IMR-90 (cell line): ENCODE measurements at regions not wholly inside any gene's neighbourhood (a gene's known extent, or its start where the extent isn't known, plus 50 kb on each side); places are given as distances from the start of the nearest gene placed in this dataset.

ENCODE experiments used
- ATAC-seq: fragments of 200-7000 bp; cut with Tn5 transposase; 2 replicates; pipeline ENCODE4 v1.9.1; 2020; ENCODE audit warnings: low read depth, mild to moderate bottlenecking, moderate library complexity
- BruUV-seq: library from RNA; stranded (reverse); fragments of 400-500 nt; replicated peaks from 2 replicates; lab custom pipeline; 2021; lab: Mats Ljungman, UMichigan
- CTCF ChIA-PET: fragments of 300-600 bp; formaldehyde crosslinking; extraction: SDS; loops from one replicate; lab custom pipeline; 2021; ENCODE audit warnings: antibody characterized with exemption; lab: Yijun Ruan, JAX
- POLR2A ChIA-PET: fragments of 300-600 bp; sonication (Branson Sonifier 250); formaldehyde crosslinking; loops from one replicate; lab custom pipeline; 2022; ENCODE audit warnings: antibody characterized with exemption; ENCODE audit not compliant: unreplicated experiment; lab: Charles Lee
- DNase-seq: peaks from one replicate; pipeline ENCODE4 v3.0.0; 2013
- H2AFZ ChIP-seq: replicated peaks from 2 replicates; pipeline ENCODE3; 2013; ENCODE audit warnings: low read length, mild to moderate bottlenecking; ENCODE audit not compliant: poor library complexity
- H2AK5ac ChIP-seq: 2 replicates; pipeline ENCODE4 v1.6.1; 2013; ENCODE audit warnings: low read depth, low read length, inconsistent platforms
- H2AK9ac ChIP-seq: replicated peaks from 2 replicates; pipeline ENCODE3; 2013; ENCODE audit warnings: mild to moderate bottlenecking, low read depth, low read length, moderate library complexity; ENCODE audit not compliant: poor library complexity
- H2BK120ac ChIP-seq: 2 replicates; pipeline ENCODE4 v1.6.1; 2013; ENCODE audit warnings: low read depth, low read length, inconsistent platforms
- H2BK15ac ChIP-seq: 3 replicates; pipeline ENCODE4 v1.6.1; 2013; ENCODE audit warnings: low read depth, low read length, inconsistent platforms
- H2BK20ac ChIP-seq: 2 replicates; pipeline ENCODE4 v1.6.1; 2013; ENCODE audit warnings: low read depth, mild to moderate bottlenecking, inconsistent platforms, low read length, moderate library complexity
- H2BK5ac ChIP-seq: 2 replicates; pipeline ENCODE4 v1.6.1; 2013; ENCODE audit warnings: mild to moderate bottlenecking, low read depth, low read length, inconsistent platforms; ENCODE audit not compliant: poor library complexity, severe bottlenecking
- H3K14ac ChIP-seq: replicated peaks from 2 replicates; pipeline ENCODE4 v1.6.1; 2013; ENCODE audit warnings: low read depth, low read length, inconsistent platforms
- H3K18ac ChIP-seq: 2 replicates; pipeline ENCODE4 v1.6.1; 2013; ENCODE audit warnings: low read depth, low read length, control low read depth
- H3K23ac ChIP-seq: 2 replicates; pipeline ENCODE4 v1.6.1; 2013; ENCODE audit warnings: low read depth, low read length, inconsistent platforms
- H3K27ac ChIP-seq: 2 replicates; pipeline ENCODE4 v1.5.1; 2013; ENCODE audit warnings: mild to moderate bottlenecking, control low read depth, low read length; ENCODE audit not compliant: insufficient read depth
- H3K27me3 ChIP-seq: 2 replicates; pipeline ENCODE4 v1.6.1; 2013; ENCODE audit warnings: low read length; ENCODE audit not compliant: control insufficient read depth, insufficient read depth
- H3K36me3 ChIP-seq: 2 replicates; pipeline ENCODE4 v1.6.1; 2013; ENCODE audit warnings: low read length, mixed read lengths; ENCODE audit not compliant: control insufficient read depth, insufficient read depth
- H3K4ac ChIP-seq: 2 replicates; pipeline ENCODE4 v1.6.1; 2013; ENCODE audit warnings: low read depth, low read length, inconsistent platforms
- H3K4me1 ChIP-seq: 2 replicates; pipeline ENCODE4 v1.6.1; 2013; ENCODE audit warnings: low read length, mixed read lengths; ENCODE audit not compliant: control insufficient read depth, insufficient read depth
- H3K4me2 ChIP-seq: 2 replicates; pipeline ENCODE4 v1.6.1; 2013; ENCODE audit warnings: low read depth, mild to moderate bottlenecking, control low read depth, low read length, moderate library complexity
- H3K4me3 ChIP-seq: 2 replicates; pipeline ENCODE4 v1.5.1; 2013; ENCODE audit warnings: low read depth, mild to moderate bottlenecking, control low read depth, low read length, moderate library complexity; ENCODE audit not compliant: insufficient read depth
- H3K56ac ChIP-seq: 2 replicates; pipeline ENCODE4 v1.6.1; 2013; ENCODE audit warnings: low read length, inconsistent platforms; ENCODE audit not compliant: insufficient read depth; ENCODE audit errors: extremely low read depth
- H3K79me1 ChIP-seq, 2 experiments: 2 replicates each; pipeline ENCODE4 v1.6.1; 2013; ENCODE audit warnings: low read length in 2 of 2, inconsistent platforms in 1 of 2, low read depth in 1 of 2
- H3K9ac ChIP-seq: 2 replicates; pipeline ENCODE4 v1.6.1; 2013; ENCODE audit warnings: low read depth, low read length, control low read depth
- H3K9me1 ChIP-seq: 2 replicates; pipeline ENCODE4 v1.6.1; 2013; ENCODE audit warnings: low read length, inconsistent platforms; ENCODE audit not compliant: insufficient read depth
- H3K9me3 ChIP-seq: 2 replicates; pipeline ENCODE4 v1.6.1; 2013; ENCODE audit warnings: low read length; ENCODE audit not compliant: control insufficient read depth, insufficient read depth
- H4K20me1 ChIP-seq: 2 replicates; pipeline ENCODE4 v1.6.1; 2013; ENCODE audit warnings: low read length, inconsistent platforms; ENCODE audit not compliant: insufficient read depth
- H4K5ac ChIP-seq: 2 replicates; pipeline ENCODE4 v1.6.1; 2013; ENCODE audit warnings: mild to moderate bottlenecking, low read depth, low read length, control low read depth
- H4K8ac ChIP-seq, 2 experiments: 2 replicates each; pipeline ENCODE4 v1.6.1; 2013; ENCODE audit warnings: low read depth in 2 of 2, low read length in 2 of 2, control low read depth in 1 of 2, inconsistent platforms in 1 of 2
- H4K91ac ChIP-seq: 2 replicates; pipeline ENCODE4 v1.6.1; 2013; ENCODE audit warnings: low read depth, low read length, inconsistent platforms; ENCODE audit not compliant: insufficient read depth
- CEBPB ChIP-seq: IDR thresholded peaks from 2 replicates; pipeline ENCODE4 v1.6.1; 2012; ENCODE audit warnings: low read depth, low read length, improper control_type of control experiment
- FOS ChIP-seq: fragments of 150-350 bp; IDR thresholded peaks from 2 replicates; pipeline ENCODE4 v1.6.1; 2016; ENCODE audit warnings: low read depth, low read length
- RFX5 ChIP-seq: IDR thresholded peaks from 2 replicates; pipeline ENCODE4 v1.8.0; 2012; ENCODE audit warnings: low read depth, mild to moderate bottlenecking, low read length, moderate library complexity
- WGBS, 2 experiments: methylation state at CpG; one replicate each; pipeline versions ENCODE4 v1.1.5 to v1.1.7; 2013; ENCODE audit warnings: missing lambda C conversion rate in 2 of 2; ENCODE audit not compliant: insufficient read length in 1 of 2; ENCODE audit errors: extremely low coverage in 2 of 2; 5-methylcytosine and 5-hydroxymethylcytosine counted together
- dilution Hi-C: fragments of 300-500 bp; cut with HindIII; formaldehyde crosslinking; loops from one replicate; pipeline ENCODE4 v1.14.3; 2018; ENCODE audit warnings: low sequenced_read_pairs; ENCODE audit not compliant: unreplicated experiment
- in situ Hi-C: fragments of 300-500 bp; cut with MboI; formaldehyde crosslinking; loops from 3 replicates; pipeline ENCODE4 v1.14.3; 2019; ENCODE audit warnings: low sequenced_read_pairs, inconsistent platforms, mixed read lengths
- intact Hi-C: fragments of 100-400 bp; cut with micrococcal nuclease; formaldehyde crosslinking; loops from 2 replicates; pipeline ENCODE4 v1.10.0; 2022

DNA sequence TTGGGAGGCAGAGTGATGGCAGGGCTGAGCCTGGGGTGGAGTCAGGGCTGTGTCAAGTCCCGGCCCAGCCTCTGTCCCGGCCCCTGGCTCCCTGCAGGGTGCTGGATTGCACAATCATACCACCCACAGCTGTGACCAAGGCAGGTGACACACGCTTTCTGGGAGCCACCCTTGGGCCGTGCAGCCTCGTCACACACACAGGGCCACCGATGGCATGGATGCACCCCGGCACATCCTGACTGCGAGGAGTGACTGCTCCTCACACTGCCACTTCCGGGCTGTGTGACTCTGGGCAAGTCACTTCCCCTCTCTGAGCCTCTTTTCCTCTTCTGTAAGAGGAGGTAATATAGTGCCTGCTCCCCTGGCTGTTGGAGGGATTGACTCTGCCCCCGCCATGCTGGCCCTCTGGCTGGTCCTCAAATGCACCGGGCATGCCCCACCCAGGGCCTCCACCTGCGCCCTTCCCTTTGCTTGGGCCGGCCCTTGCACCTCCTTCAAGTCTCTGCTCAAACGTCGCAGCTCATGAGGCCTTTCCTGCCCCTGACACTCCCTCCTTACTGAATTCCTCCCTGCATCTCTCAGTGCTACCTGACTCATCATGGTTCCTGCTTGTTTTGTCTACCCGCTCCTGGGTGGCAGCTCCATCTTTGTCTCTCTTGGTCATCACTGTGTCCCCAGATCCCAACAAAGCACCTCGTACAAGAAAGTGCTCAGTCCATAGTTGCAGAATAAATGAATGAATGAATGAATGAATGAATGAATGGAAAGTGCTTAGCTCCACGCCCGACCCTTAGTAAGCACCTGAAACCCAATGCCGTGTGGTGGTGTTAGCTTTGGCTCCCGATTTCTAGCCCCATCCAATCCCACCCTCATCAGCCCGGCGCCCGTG lies 93.5 kb downstream of the CEBPB start:
- H2BK5ac ChIP-seq, result peak overlapping the region; percentile 96
- H3K9me3 ChIP-seq, result no peaks in the 10 kb centered on the region
- peak overlapping the region; percentile 99 for H2BK120ac ChIP-seq
- DNase-seq (peak; percentile 66), ATAC-seq (peak; percentile 10; the same call in 1 of the 2 replicates)
- H3K9ac ChIP-seq, result peak overlapping the region; percentile 62
- peak overlapping the region; percentile 99 for H2BK20ac ChIP-seq
- H3K23ac ChIP-seq, result peak overlapping the region; percentile 69
- H3K4me2 ChIP-seq, result no peak overlapping the region
- H3K27ac ChIP-seq, result peak overlapping the region; percentile 96
- H3K27me3 ChIP-seq, result no peaks in the 10 kb centered on the region
- no TSS peak for BruUV-seq
- peaks cover 40% of the 10 kb centered on the region for H3K9me1 ChIP-seq
- no peak overlapping the region for H3K4me3 ChIP-seq
- H2AK9ac ChIP-seq, result peak overlapping the region; percentile 93
- H4K5ac ChIP-seq, result peak overlapping the region; percentile 94
- peak overlapping the region; percentile 89 for H3K14ac ChIP-seq
- H3K4ac ChIP-seq, result peak overlapping the region; percentile 97
- intact Hi-C loops, result no loop called here
- peaks cover 0 to 26% of the 10 kb centered on the region in 2 experiments; a peak in 2 of 4 replicates for H3K79me1 ChIP-seq
- no peak overlapping the region; the same call in 1 of the 2 replicates for H3K56ac ChIP-seq
- peak overlapping the region; percentile 99 for H4K91ac ChIP-seq
- H3K36me3 ChIP-seq, result no peaks in the 10 kb centered on the region
- H2AK5ac ChIP-seq, result peak overlapping the region; percentile 98
- TF ChIP-seq RFX5 (no peak), FOS (0 out of 2 replicates have a peak, but pooled peaks have one; percentile 35), CEBPB (peak; percentile 94)
- H2BK15ac ChIP-seq, result peak overlapping the region; percentile 88; the same call in 2 of the 3 replicates
- ChIA-PET CTCF (interaction anchor here (0.6 to 1.9 kb wide), 4 partner anchors 21 to 180 kb away, joined by 3 to 7 read pairs (median 4); no protein-coding TSS in a partner anchor), POLR2A (interaction anchor here (1.7 kb wide), 1 partner anchor 21 kb away, joined by 10 read pairs; no protein-coding TSS in a partner anchor)
- H4K20me1 ChIP-seq, result no peaks in the 10 kb centered on the region
- in situ Hi-C loops, result no loop called here
- peaks cover 36% of the 10 kb centered on the region for H3K4me1 ChIP-seq
- dilution Hi-C loops, result no loop called here
- H3K18ac ChIP-seq, result peak overlapping the region; percentile 95
- H4K8ac ChIP-seq, result peak overlapping the region; percentile 91 to 97
- H2AFZ ChIP-seq, result peak overlapping the region; percentile 77
- 49% methylated on average over 8 of the region's 24 CpGs; no CpG with 5 or more reads in 1 of the 2 experiments for WGBS, 2 experiments
